ENCODE measurements at regions not wholly inside any gene's neighbourhood (a gene's known extent, or its start where the extent isn't known, plus 50 kb on each side); places are given as distances from the start of the nearest gene placed in this dataset.
"Not testable (repeated sequence)": the region's sequence is repeated elsewhere in the genome, so short reads cannot be mapped to it uniquely, and the experiment has no call there.

DNA sequence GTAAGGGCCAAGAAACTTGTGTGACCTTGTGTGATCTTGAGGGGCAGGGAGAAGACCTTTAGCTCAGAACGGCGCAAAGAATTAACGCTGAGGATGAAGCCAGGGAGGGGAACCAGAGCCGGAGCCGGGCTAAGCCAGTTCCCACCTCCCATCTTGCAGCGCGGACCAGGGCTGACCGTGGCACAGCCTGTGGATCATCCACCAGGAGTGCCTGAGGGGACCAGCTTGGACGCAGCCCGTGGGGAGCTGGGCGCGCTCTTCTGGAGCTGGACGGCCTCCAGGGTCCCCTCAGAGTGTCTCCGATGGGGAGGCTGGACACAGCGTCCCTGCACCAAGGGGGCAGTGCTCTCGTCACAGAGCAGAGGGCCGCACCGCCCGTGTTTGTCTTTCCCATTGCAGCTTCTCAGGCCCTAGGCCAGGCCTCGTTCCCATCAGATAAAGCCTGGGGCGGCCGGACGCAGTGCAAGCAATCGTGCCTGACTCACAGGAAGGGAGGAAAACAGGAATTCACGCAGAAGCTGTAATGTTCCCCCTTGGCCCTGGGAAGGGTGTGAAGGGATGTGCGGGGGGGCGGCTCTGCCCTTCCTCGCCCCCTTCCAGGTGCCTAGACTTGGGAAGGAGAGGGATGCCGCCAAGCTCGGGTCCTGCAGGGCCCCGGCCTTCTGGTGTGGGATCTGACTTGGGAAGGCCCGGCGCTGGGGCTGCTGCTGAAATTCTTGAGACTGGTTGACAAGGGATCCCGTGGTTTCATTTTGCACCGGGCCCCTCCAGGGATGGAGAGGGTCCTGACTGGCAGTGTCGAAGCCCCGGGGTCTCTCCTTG lies 144.9 kb downstream of the NPIPB11 start:
- not testable (repeated sequence) for TF ChIP-seq POLR2A (IDR thresholded peaks at IDR 0.05)
- TF ChIP-seq, protein P1, sequence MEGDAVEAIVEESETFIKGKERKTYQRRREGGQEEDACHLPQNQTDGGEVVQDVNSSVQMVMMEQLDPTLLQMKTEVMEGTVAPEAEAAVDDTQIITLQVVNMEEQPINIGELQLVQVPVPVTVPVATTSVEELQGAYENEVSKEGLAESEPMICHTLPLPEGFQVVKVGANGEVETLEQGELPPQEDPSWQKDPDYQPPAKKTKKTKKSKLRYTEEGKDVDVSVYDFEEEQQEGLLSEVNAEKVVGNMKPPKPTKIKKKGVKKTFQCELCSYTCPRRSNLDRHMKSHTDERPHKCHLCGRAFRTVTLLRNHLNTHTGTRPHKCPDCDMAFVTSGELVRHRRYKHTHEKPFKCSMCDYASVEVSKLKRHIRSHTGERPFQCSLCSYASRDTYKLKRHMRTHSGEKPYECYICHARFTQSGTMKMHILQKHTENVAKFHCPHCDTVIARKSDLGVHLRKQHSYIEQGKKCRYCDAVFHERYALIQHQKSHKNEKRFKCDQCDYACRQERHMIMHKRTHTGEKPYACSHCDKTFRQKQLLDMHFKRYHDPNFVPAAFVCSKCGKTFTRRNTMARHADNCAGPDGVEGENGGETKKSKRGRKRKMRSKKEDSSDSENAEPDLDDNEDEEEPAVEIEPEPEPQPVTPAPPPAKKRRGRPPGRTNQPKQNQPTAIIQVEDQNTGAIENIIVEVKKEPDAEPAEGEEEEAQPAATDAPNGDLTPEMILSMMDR (IDR thresholded peaks at IDR 0.05) = not testable (repeated sequence)
- peak in 1 of 3 donors; percentile 48 for TF ChIP-seq POLR2AphosphoS5 (IDR thresholded peaks at IDR 0.05)

Measured in breast epithelium (tissue), 3 donors.